ENCODE measurements at regions not wholly inside any gene's neighbourhood (a gene's known extent, or its start where the extent isn't known, plus 50 kb on each side); places are given as distances from the start of the nearest gene placed in this dataset.

GRCh38 chr5:38726279-38726678, 119.5 kb upstream of the OSMR start (continued):
- no peak for TF ChIP-seq ZBTB33 (IDR thresholded peaks at IDR 0.05; ENCODE audit: borderline replicate concordance, low read depth)
- no peak for TF ChIP-seq RXRA (IDR thresholded peaks at IDR 0.05; ENCODE audit: borderline replicate concordance, low read depth)
- TF ChIP-seq YY1 (IDR thresholded peaks at IDR 0.05; ENCODE audit: low read depth), result no peak
- no peak for TF ChIP-seq TAF1 (IDR thresholded peaks at IDR 0.05; ENCODE audit: borderline replicate concordance, low read depth, low read length)
- TF ChIP-seq EP300 (IDR thresholded peaks at IDR 0.05; ENCODE audit: borderline replicate concordance in 1 of 2, low read depth in 1 of 2, low read length in 1 of 2), result no peak
- TF ChIP-seq JUND (IDR thresholded peaks at IDR 0.05), result no peak
- TF ChIP-seq TCF12 (IDR thresholded peaks at IDR 0.05), result no peak
- no peak for TF ChIP-seq GABPA (IDR thresholded peaks at IDR 0.05; ENCODE audit: low read depth)
- no peak for TF ChIP-seq RFX5 (IDR thresholded peaks at IDR 0.05; ENCODE audit: low read length)
- TF ChIP-seq MEF2A (IDR thresholded peaks at IDR 0.05; ENCODE audit: borderline replicate concordance, low read depth), result no peak
- no peak for TF ChIP-seq RCOR1 (IDR thresholded peaks at IDR 0.05; ENCODE audit: low read length)
- TF ChIP-seq IRF3 (IDR thresholded peaks at IDR 0.05; ENCODE audit: low read depth, low read length), result no peak
- no peak for TF ChIP-seq RAD21 (IDR thresholded peaks at IDR 0.05; ENCODE audit: low read length)
- TF ChIP-seq NRF1 (IDR thresholded peaks at IDR 0.05; ENCODE audit: low read depth, low read length), result no peak
- no peak for TF ChIP-seq POLR2AphosphoS5 (IDR thresholded peaks at IDR 0.05; ENCODE audit: low read depth, low read length)

GRCh38 chr5:38728029-38728428, 117.8 kb upstream of the OSMR start:
- Histone ChIP-seq H3K9me3 (no peaks in the 10 kb centered on the region), H4K20me1 (ENCODE audit: insufficient read depth) (no peaks in the 10 kb centered on the region), H3K27ac (ENCODE audit: low read depth in 2 of 2, low read length in 1 of 2) (no peak overlapping the region), H3K79me2 (ENCODE audit: insufficient read depth) (no peaks in the 10 kb centered on the region), H3K4me3 (ENCODE audit: low read depth in 2 of 2, low read length in 1 of 2) (no peak overlapping the region), H2AFZ (ENCODE audit: low read depth) (no peak overlapping the region), H3K9me2 (no peaks in the 10 kb centered on the region), H3K27me3 (ENCODE audit: insufficient read depth) (no peaks in the 10 kb centered on the region), H3F3A (replicated peaks; ENCODE audit: insufficient read depth) (no peaks in the 10 kb centered on the region), H3K36me3 (replicated peaks in 1 of 2; ENCODE audit: control insufficient read depth in 1 of 2, insufficient read depth in 2 of 2, low read length in 1 of 2) (no peaks in the 10 kb centered on the region), H3K9ac (no peak overlapping the region), H3K4me2 (no peak overlapping the region), H3K4me1 (ENCODE audit: control insufficient read depth in 1 of 2, insufficient read depth in 2 of 2, low read depth in 1 of 2, low read length in 1 of 2) (peaks cover 2 to 11% of the 10 kb centered on the region in 2 experiments; a peak in 2 of 4 replicates)
- no peak for DNase-seq
- WGBS (ENCODE audit: low lambda C conversion rate), result 80% methylated on average over 3 of the region's 3 CpGs
- CTCF ChIA-PET, result interaction anchor here (1.5 kb wide), 1 partner anchor 286 kb away, joined by 5 read pairs; no protein-coding TSS in a partner anchor
- POLR2A ChIA-PET, result no interaction called here
- TF ChIP-seq TCF12 (IDR thresholded peaks at IDR 0.05), result no peak
- TF ChIP-seq MEF2A (IDR thresholded peaks at IDR 0.05; ENCODE audit: borderline replicate concordance, low read depth), result no peak
- TF ChIP-seq FOXM1 (IDR thresholded peaks at IDR 0.05; ENCODE audit: low read depth), result no peak
- no peak for TF ChIP-seq IRF3 (IDR thresholded peaks at IDR 0.05; ENCODE audit: low read depth, low read length)
- TF ChIP-seq REST (IDR thresholded peaks at IDR 0.05; ENCODE audit: low read depth, low read length), result no peak
- TF ChIP-seq FOSL2 (IDR thresholded peaks at IDR 0.05; ENCODE audit: borderline replicate concordance, low read depth), result no peak
- TF ChIP-seq CHD2 (IDR thresholded peaks at IDR 0.05; ENCODE audit: low read length, partially characterized antibody), result no peak
- no peak for TF ChIP-seq SMC3 (IDR thresholded peaks at IDR 0.05; ENCODE audit: low read depth, low read length)
- no peak for TF ChIP-seq GABPA (IDR thresholded peaks at IDR 0.05; ENCODE audit: low read depth)
- no peak for TF ChIP-seq YY1 (IDR thresholded peaks at IDR 0.05; ENCODE audit: low read depth)
- no peak for TF ChIP-seq GATA2 (CRISPR knock-in tag; IDR thresholded peaks at IDR 0.05)
- TF ChIP-seq ELF1 (IDR thresholded peaks at IDR 0.05), result no peak
- no peak for TF ChIP-seq NFIC (IDR thresholded peaks at IDR 0.05; ENCODE audit: borderline replicate concordance)
- TF ChIP-seq EP300 (IDR thresholded peaks at IDR 0.05; ENCODE audit: borderline replicate concordance in 1 of 2, low read depth in 1 of 2, low read length in 1 of 2), result no peak
- TF ChIP-seq MAX (IDR thresholded peaks at IDR 0.05; ENCODE audit: low read depth), result no peak
- no peak for TF ChIP-seq POLR2AphosphoS5 (IDR thresholded peaks at IDR 0.05; ENCODE audit: low read depth, low read length)

All from SK-N-SH (cell line).